ENCODE measurements at regions not wholly inside any gene's neighbourhood (a gene's known extent, or its start where the extent isn't known, plus 50 kb on each side); places are given as distances from the start of the nearest gene placed in this dataset.

GRCh38 chr10:83941189-83941588 is 198.1 kb upstream of the GHITM start:
- Mint-ChIP-seq H3K4me1 (ENCODE audit: unreplicated experiment) (no peaks in the 10 kb centered on the region), H3K27ac (ENCODE audit: unreplicated experiment) (no peak overlapping the region), H3K4me3 (ENCODE audit: unreplicated experiment) (no peak overlapping the region), H3K36me3 (ENCODE audit: unreplicated experiment) (no peaks in the 10 kb centered on the region), H3K9me3 (ENCODE audit: unreplicated experiment) (no peaks in the 10 kb centered on the region), H3K27me3 (ENCODE audit: unreplicated experiment) (peaks cover 2% of the 10 kb centered on the region)
- TF ChIP-seq, protein P1, sequence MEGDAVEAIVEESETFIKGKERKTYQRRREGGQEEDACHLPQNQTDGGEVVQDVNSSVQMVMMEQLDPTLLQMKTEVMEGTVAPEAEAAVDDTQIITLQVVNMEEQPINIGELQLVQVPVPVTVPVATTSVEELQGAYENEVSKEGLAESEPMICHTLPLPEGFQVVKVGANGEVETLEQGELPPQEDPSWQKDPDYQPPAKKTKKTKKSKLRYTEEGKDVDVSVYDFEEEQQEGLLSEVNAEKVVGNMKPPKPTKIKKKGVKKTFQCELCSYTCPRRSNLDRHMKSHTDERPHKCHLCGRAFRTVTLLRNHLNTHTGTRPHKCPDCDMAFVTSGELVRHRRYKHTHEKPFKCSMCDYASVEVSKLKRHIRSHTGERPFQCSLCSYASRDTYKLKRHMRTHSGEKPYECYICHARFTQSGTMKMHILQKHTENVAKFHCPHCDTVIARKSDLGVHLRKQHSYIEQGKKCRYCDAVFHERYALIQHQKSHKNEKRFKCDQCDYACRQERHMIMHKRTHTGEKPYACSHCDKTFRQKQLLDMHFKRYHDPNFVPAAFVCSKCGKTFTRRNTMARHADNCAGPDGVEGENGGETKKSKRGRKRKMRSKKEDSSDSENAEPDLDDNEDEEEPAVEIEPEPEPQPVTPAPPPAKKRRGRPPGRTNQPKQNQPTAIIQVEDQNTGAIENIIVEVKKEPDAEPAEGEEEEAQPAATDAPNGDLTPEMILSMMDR (IDR thresholded peaks at IDR 0.05) = no peak
- DNase-seq (ENCODE audit: extremely low spot score, unreplicated experiment) = no peak

DNA sequence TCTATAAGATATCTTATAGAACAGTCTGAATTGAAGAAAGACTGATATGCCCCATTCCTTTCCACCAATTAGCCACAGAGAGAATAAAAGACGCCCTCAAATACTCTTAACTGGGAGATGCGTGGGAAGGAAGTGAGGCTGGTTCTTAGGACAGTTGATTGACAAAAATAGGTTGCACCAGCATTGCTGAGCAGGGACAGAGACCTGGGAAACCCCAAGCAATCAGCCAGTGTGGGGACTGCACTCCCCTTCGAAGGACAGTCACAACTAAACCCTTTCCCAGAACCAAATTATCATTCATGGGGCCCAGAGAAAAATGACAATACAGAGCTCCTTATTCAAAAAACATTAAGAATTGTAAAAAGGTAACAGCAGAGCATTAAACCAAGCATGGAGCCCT is 196.9 kb upstream of the GHITM start:
- Mint-ChIP-seq H3K27me3 (ENCODE audit: unreplicated experiment) (peaks cover 2% of the 10 kb centered on the region), H3K27ac (ENCODE audit: unreplicated experiment) (no peak overlapping the region), H3K36me3 (ENCODE audit: unreplicated experiment) (no peaks in the 10 kb centered on the region), H3K4me3 (ENCODE audit: unreplicated experiment) (no peak overlapping the region), H3K4me1 (ENCODE audit: unreplicated experiment) (no peaks in the 10 kb centered on the region), H3K9me3 (ENCODE audit: unreplicated experiment) (no peaks in the 10 kb centered on the region)
- TF ChIP-seq, protein P1 (IDR thresholded peaks at IDR 0.05) = no peak
- no peak for DNase-seq (ENCODE audit: extremely low spot score, unreplicated experiment)

GRCh38 chr10:83943049-83943448 is 196.3 kb upstream of the GHITM start:
- Mint-ChIP-seq H3K27me3 (ENCODE audit: unreplicated experiment) (peaks cover 2% of the 10 kb centered on the region), H3K4me3 (ENCODE audit: unreplicated experiment) (no peak overlapping the region), H3K27ac (ENCODE audit: unreplicated experiment) (no peak overlapping the region), H3K4me1 (ENCODE audit: unreplicated experiment) (no peaks in the 10 kb centered on the region), H3K36me3 (ENCODE audit: unreplicated experiment) (no peaks in the 10 kb centered on the region), H3K9me3 (ENCODE audit: unreplicated experiment) (no peaks in the 10 kb centered on the region)
- DNase-seq (ENCODE audit: extremely low spot score, unreplicated experiment) = no peak
- TF ChIP-seq, protein P1 (IDR thresholded peaks at IDR 0.05) = no peak

GRCh38 chr10:83943920-83944319 is 195.4 kb upstream of the GHITM start:
- Mint-ChIP-seq H3K27me3 (ENCODE audit: unreplicated experiment) (peaks cover 2% of the 10 kb centered on the region), H3K4me3 (ENCODE audit: unreplicated experiment) (no peak overlapping the region), H3K4me1 (ENCODE audit: unreplicated experiment) (no peaks in the 10 kb centered on the region), H3K9me3 (ENCODE audit: unreplicated experiment) (no peaks in the 10 kb centered on the region), H3K36me3 (ENCODE audit: unreplicated experiment) (no peaks in the 10 kb centered on the region), H3K27ac (ENCODE audit: unreplicated experiment) (no peak overlapping the region)
- TF ChIP-seq, protein P1 (IDR thresholded peaks at IDR 0.05) = no peak
- DNase-seq (ENCODE audit: extremely low spot score, unreplicated experiment) = no peak

DNA sequence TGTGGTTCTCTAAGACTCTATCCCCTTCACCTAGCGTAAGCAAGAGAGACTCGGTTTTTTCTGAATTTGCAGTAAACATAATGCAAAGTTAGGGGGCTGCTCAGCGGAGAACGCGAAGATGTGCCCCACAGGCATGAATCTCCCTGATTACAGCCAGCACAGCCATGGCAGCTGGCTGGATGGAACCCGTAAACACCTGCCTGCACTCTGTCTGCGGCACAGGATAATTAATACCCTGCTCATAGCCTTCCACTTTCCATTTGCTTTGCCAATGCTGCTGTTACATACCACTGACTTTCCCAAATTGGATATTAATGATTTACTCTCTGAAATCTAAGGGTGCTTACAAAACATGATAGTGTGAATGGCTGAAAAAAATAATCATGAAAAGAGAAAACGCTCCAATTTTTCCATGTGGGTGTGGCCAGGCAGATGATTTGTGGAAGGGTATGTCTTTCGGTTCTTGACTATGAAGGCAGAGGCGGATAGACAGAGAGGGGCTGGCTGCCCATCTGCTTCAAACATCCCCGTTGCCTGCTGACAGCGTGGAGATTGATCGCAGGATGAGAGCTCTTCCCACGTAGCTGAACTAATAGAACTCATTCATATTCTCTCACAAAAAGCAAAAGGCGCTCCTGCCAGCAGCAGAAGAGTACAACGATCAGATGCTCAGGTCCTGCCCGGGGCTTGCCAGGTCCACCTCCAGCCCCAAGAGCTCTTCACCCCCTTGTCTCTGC is 193.2 kb upstream of the GHITM start:
- Mint-ChIP-seq H3K4me3 (ENCODE audit: unreplicated experiment) (no peak overlapping the region), H3K27ac (ENCODE audit: unreplicated experiment) (no peak overlapping the region), H3K27me3 (ENCODE audit: unreplicated experiment) (no peaks in the 10 kb centered on the region), H3K36me3 (ENCODE audit: unreplicated experiment) (no peaks in the 10 kb centered on the region), H3K9me3 (ENCODE audit: unreplicated experiment) (no peaks in the 10 kb centered on the region), H3K4me1 (ENCODE audit: unreplicated experiment) (no peaks in the 10 kb centered on the region)
- TF ChIP-seq, protein P1 (IDR thresholded peaks at IDR 0.05) = no peak
- no peak for DNase-seq (ENCODE audit: extremely low spot score, unreplicated experiment)

Data from osteocyte (in vitro differentiated cells).